Activated CD4-positive, alpha-beta T cell treated with anti-CD3 and anti-CD28 coated beads, Interleukin-2, amount 50 U/mL, for 1 hour (primary cell): ENCODE measurements at regions not wholly inside any gene's neighbourhood (a gene's known extent, or its start where the extent isn't known, plus 50 kb on each side); places are given as distances from the start of the nearest gene placed in this dataset.
A peak's percentile ranks its signal among the peaks of the same experiment; 100 is the strongest.

Experiments used
- DNase-seq: peaks from one replicate; pipeline ENCODE4 v3.0.0-alpha.2; 2020

GRCh38 chr11:116276051-116277044 is 496.4 kb downstream of the BUD13 start:
- peak; percentile 60 for DNase-seq

DNA sequence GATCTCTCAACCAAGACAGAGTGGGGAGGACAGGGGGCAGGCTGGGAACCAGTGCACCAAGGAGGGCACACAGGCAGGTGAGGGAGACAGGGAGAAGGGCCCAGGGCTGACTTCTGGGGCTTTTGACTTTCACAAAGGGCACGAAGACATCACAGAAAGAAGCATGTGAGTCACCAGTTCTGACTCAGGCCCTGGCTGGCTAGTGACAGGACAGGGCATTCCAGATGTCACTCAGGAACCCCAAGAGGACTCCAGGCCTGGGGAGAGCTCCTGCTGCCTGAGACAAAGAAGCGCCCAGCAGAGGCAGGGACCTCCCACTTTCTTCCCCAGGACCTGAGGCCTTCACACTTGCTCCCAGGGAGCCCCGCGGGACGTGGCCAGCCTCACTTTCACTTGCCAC is 497.2 kb downstream of the BUD13 start:
- no peak for DNase-seq

DNA sequence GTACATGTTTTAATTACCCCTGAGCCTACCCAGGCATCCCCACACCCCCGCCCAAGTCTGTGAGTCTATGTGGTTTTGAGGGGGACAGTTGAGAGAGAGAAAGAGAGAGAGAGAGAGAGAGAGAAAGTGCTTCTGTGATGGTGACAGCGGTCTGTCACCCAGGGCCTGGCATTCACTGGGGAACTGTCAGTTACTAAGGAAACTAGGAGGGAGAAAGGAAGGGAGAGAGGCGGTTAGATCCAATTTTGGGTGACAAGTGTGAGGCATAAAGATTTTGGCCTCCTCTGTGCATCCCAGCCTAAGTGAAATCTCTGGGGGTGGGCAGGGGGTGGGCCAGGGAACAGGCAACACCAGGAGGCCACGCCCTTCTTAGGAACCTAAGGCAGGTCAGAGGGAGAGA is 498.3 kb downstream of the BUD13 start:
- DNase-seq: no peak

DNA sequence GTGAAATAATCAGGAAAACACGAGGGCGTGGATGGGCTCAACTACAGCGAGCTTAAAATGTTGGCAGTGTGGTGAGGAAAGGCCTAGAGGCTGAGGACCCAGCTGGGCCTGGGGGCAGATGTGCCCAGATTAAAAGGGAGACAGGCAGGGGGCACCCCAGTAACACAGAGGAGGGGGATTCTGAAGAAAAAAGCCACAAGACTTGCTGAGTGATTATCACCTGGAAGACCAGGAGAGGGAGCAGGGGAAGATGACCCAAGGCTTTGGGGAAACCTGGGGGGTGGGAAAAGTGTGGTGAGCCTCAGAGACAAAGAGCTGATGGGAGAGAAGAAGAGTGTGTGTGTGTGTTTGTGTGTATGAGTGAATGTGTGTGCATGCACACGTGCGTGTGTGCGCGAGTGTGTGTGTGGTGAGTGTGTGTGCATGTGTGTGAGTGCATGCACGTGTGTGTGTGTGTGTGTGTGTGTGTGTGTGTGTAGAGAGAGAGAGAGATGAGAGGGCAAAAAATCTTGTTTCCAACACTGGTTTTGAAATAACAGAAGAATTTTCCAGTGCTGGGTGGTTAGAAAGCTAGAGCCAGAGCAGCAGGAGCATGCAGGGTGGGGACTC is 500.5 kb downstream of the BUD13 start:
- DNase-seq: no peak

DNA sequence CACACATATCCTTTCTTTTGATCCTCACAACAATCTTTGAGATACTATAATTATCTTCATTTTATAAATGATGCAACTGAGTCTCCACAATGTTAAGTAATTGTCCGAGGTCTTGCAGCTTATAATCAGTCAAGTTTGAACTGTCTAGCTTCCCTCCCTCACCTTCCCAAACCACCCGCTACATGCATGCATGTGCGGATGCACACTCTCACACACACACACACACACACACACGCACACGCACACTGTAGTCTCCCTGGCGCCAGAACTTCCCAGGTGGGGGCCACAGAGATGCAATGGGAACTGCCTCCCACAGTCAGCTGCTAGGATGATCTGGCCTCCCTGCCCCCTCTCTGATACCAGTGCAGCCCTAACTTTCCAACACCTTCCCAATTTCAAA is 501.3 kb downstream of the BUD13 start:
- DNase-seq: no peak

DNA sequence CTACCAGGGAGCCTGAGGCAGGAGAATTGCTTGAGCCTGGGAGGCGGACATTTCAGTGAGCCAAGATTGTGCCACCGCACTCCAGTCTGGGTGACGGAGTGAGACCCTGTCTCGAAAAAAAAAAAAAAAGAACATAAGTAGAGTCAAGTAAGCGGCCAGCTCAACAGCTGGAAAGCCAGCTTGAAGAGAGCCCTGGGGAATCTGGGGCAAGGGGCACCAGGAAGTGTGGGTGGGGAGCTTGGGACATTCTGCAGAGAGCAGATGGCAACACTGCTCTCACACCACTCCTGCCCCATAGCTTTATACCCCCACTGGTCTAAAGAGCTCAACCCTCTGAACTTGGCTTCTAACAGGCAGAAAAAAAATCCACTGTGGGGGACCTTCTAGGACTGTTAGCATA is 505.6 kb downstream of the BUD13 start:
- DNase-seq: no peak

GRCh38 chr11:116263770-116264169 is 509.0 kb downstream of the BUD13 start:
- no peak for DNase-seq

- no peak for DNase-seq
Measured at GRCh38 chr11:116263019-116263418, 509.8 kb downstream of the BUD13 start.

DNA sequence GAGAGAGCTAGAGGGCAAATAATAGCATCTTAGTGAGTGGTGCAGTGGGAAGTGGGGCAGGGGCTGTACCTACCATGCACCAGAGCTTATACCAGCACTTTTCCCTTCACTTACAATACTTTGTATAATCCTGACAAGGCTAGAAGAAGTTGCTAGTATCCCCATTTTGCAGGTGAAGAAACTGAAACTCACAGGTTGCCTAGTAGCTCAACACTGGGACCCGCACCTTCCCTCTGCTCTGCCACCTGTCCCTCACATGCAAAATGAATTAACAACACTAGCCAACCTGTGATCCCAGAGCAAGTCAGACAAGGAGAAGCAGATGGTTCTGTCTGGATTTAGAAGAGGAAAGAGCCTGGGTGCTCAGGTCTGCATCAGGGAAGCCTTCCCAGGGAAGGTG is 510.4 kb downstream of the BUD13 start:
- DNase-seq: no peak

GRCh38 chr11:116261606-116262005 is 511.2 kb downstream of the BUD13 start:
- DNase-seq: no peak

GRCh38 chr11:116258821-116259220 is 514.0 kb downstream of the BUD13 start:
- no peak for DNase-seq

- DNase-seq: no peak
Measured at GRCh38 chr11:116257883-116258282, 514.9 kb downstream of the BUD13 start.

DNA sequence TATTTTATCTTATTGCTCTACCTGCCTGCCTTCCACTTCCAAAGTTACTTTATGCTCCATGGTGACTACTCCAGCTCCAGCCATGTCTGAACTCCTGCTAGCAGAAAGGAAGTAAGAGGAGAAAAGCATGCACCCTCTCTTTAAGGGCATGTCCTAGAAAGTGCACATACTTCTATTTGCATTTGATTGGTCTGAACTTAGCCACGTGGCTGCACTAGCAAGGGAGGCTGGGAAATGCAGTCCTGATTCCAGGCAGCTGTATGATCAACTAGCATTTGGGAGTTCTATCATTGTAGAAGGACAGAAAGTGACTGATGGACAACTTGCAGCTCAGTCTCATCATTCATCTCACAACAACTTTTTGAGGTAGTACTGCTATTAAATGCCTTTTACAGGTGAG is 515.7 kb downstream of the BUD13 start:
- DNase-seq: no peak

DNA sequence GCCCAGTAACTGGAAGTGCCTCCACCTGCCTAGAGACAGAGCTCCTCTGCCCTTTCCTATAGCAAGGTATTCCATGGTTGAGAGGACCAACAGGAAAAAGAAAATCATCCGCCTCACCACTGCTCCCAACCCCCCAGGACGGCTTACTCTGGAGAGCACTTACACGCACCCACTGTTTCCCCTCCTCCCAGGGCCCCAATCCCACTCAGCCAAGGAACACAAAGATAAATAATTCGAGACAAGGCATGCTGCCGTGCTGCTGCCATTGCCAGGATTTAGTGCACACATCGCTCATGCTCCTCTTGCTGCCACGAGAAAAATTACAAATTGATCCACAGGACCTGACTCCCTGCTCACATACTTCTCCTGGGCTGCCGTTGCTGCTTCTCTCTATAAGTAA is 516.6 kb downstream of the BUD13 start:
- DNase-seq: no peak

- no peak for DNase-seq
Measured at GRCh38 chr11:116255321-116255953, 517.4 kb downstream of the BUD13 start.

- no peak for DNase-seq
Measured at GRCh38 chr11:116250155-116250554, 522.6 kb downstream of the BUD13 start.

DNA sequence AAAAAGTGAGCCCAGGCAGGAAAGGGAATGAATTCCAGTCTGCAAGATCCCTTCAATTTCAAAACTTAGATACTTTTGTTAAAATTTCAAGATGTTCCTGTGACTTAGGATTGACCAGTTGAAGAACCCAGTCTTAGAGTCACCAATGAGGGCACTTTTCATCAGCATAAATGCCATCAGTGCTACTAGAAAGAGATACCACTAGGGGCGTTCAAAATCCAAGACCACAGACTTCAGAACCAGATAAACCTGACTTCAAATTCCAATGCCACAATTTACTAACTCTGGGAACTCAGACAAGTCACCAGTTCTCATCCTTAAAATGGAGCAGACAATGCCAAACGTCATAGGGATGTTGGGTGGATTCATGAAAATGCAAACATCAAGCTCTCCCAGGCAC is 523.2 kb downstream of the BUD13 start:
- no peak for DNase-seq

DNA sequence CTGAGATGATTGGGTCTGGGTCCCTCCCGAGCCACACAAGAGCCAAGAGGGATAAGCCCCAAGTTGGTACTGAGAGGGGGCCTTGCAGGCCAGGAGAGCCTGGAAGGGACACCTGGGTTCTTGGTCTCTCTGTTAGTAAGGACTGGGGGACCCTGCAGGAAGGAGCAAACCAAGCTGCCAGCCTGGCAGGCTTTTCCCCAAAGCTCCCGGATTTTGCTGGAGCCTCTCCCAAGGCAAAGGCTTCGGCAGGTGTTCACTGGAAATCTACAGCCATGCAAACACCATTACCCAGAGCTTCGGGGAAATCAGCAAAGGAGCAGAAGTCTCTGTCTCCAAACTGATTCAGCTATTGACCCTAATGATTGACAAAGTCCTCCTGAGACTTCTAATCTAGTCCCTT is 527.9 kb downstream of the BUD13 start:
- DNase-seq: no peak

GRCh38 chr11:116244439-116244838 is 528.3 kb downstream of the BUD13 start:
- DNase-seq: no peak

- no peak for DNase-seq
Measured at GRCh38 chr11:116243991-116244390, 528.8 kb downstream of the BUD13 start.

- DNase-seq: no peak
Measured at GRCh38 chr11:116242006-116242405, 530.8 kb downstream of the BUD13 start.

DNA sequence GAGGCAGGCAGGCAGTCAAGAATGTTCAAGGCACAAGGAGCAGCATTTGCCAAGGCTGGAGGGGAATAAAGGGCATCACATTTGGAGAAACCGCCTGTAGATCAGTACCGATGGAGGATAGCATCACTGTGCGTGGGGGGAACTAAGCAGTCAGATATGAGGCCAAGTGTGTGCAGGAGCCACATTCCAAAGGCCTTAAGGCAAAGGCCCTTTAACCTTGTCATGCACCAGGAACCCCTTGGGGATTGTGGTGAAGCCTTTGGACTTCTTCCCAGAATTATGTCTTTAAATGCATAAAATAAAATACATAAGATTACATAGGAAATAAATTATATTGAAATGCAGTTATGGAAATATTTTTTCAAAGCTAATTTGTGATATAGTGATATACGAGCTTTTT is 532.1 kb downstream of the BUD13 start:
- DNase-seq: no peak

DNA sequence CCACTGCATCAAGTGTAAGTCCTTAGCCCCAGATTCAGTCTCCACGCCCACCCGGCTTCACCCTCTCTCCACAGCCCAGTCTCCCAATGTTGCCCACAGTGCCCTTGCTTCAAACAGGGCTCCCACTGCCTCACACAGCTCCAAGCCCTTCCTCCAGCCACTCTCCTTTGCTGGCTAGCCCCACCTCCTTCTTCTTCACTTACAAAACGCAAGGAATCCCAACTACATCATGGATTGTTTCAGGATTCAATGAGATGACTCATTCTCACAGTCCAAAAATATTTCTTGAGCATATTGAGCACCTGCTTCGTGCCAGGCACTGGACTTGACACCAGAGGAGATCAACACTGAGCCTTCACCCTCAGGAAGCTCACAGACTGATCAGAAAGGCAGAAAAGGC is 533.5 kb downstream of the BUD13 start:
- no peak for DNase-seq

DNA sequence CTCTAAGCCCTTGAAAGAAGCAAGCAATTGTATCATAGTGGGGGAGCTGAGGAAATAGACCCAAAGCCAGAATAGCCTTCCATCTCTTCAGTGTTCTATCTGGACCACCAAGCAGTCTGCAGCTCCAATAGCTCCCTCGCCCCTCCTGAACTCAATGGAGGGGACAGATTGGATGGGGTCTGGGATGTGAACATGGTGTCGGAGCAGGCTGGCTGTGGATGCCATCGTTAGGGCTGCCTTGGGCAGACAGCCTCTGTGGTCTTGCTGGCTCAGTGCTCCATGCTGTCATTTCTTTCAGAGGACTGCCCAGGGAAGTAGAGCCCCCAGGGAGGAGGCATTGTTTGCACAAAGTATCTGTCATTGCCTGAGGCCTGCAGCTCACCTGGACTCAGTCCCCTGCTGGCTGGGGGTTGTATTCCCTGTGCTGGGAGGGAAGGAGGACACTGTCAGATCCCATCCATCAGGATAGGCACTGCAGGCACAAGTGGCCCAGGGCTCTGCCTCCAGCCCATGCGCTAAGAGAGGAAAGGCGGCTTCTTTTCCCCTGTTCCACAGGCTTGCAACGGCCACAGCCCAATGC is 537.7 kb downstream of the BUD13 start:
- no peak for DNase-seq
